GM23248 (cell line): ENCODE measurements at regions not wholly inside any gene's neighbourhood (a gene's known extent, or its start where the extent isn't known, plus 50 kb on each side); places are given as distances from the start of the nearest gene placed in this dataset.

ENCODE experiments used
- EZH2 ChIP-seq: fragments of 200-600 bp; sonication (generic); IDR thresholded peaks from 2 replicates; pipeline ENCODE4 v1.6.1; 2018; ENCODE audit warnings: antibody characterized with exemption, mild to moderate bottlenecking; ENCODE audit not compliant: insufficient read depth, poor library complexity, severe bottlenecking
- EZH2phosphoT487 ChIP-seq: fragments of 200-600 bp; sonication (generic); IDR thresholded peaks from 2 replicates; pipeline ENCODE4 v1.6.1; 2018; ENCODE audit warnings: antibody characterized with exemption, moderate library complexity, mild to moderate bottlenecking, low read depth; ENCODE audit not compliant: insufficient read depth

DNA sequence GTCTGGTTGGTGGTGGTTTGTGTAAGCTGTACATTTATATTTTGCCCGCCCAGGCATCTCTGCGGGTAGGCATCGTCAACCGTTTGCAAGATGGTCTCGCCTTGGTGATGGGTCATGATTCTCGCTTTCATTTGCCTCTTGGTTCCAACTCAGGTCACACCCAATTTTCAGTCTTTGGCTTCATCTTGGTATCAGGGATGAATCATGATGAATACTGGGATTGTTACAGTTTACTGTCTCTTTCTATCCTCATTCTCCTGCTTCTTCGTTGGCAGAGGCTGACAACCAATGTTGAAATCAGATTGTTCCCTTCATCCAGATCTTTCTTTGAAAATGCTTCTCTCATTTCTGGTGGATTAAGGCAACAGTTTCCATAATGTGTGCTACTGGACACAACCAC is 129.7 kb upstream of the KAZN start:
- TF ChIP-seq EZH2phosphoT487 (no peak), EZH2 (no peak)
